ENCODE measurements at regions not wholly inside any gene's neighbourhood (a gene's known extent, or its start where the extent isn't known, plus 50 kb on each side); places are given as distances from the start of the nearest gene placed in this dataset.

- no peak for DNase-seq
Observed at GRCh38 chr10:128629111-128630096, 503.2 kb upstream of the MKI67 start.

DNA sequence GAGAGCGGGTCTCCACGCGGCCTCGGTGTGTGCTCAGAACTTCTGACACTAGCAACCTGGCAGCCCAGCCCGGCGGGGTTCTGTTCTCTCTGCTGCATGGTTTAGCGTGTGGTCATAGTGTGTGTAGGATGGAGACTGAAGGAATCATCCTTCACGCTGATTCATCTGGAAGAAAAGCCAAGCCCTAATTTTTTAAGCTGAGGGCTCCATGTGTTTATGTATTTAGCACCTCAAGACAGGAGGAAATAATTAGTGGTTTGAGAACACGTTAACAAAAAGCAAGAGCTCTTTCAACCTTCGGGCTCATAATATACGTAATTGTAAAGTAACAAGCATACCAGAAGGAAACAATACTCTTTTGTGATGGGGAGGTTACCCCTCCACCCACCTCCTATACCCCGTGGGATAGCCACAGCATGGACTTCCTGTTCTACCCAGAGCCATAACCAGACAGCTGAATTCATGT is 504.6 kb upstream of the MKI67 start:
- no peak for DNase-seq

DNA sequence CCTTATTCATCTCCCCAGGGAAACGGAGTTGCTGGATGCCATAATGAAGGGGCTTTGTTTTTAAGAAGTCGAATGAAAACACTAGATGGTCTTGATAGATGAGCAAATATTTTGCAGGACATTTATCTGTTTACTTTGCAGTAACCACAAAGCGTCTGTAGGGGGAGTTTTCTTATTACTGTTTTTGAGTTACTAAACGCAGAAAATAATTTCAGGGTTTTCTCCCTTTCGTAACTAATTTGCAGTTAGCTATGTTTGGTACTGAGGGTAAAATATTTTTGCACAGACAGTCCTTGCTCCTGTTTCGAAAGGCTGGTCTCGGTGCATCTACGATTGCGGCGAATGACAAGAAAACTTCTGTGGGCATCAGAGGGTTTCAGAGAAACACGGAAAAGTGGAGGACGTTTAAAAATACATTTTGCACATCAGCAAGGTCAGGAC is 505.6 kb upstream of the MKI67 start:
- DNase-seq = no peak

DNA sequence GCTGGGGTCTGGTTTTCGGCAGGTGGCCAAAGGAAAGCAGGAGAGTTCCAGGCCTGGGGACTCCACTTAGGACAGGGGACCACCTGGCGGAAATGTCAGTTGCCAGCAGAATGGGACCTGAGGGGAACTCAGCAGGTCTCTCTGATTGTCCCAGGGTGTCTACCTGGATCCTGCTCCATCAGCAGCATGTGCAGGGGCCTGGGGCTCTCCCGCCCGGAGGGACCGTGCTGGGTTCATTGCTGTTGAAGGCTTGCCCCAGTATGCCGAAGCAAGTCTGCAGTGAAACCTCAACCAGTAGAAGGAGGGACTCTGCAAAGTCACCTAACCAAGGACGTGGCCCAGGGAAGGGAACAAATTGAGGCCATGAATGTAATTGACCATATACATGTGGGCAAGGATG is 506.5 kb upstream of the MKI67 start:
- DNase-seq = no peak

- DNase-seq = no peak
Observed at GRCh38 chr10:128633864-128634540, 507.8 kb upstream of the MKI67 start.

DNA sequence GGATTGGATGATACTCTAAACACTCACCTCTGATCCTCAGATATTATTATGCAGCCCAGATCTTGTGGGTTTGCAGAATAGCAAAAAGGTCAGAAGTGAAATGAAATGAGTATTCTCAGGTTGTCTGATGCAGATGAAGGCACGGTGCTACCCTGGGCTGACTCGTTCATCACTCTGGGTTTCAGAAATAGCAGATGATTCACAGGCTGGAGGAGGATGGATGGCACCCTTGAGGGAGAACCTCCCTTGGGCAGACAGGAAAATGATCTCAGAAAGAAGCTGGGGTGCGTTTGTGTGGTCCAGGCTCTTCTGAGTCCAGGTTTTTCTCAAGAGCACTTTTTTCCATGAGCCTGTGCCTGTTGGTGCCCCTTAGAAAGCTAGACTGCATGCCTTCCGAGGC is 515.8 kb upstream of the MKI67 start:
- DNase-seq = no peak

DNA sequence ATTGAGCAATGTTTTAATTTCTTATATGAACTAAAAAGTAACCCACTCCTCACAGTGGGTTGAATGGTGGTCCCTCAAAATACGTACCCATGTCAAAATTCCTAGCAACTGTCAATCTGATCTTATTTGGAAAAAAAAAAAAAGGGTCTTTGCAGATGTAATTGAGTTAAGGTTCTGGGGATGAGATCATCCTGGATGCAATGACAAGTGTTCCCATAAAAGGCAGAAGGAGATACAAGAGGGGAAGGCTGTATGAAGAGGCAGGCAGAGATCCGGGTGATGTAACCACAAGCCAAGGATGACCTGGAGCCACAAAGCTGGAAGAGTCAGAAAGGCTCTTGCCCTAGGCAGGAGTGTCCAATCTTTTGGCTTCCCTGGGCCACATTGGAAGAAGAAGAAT is 516.3 kb upstream of the MKI67 start:
- DNase-seq = no peak

- DNase-seq = no peak
Observed at GRCh38 chr10:128643658-128644057, 517.4 kb upstream of the MKI67 start.

DNA sequence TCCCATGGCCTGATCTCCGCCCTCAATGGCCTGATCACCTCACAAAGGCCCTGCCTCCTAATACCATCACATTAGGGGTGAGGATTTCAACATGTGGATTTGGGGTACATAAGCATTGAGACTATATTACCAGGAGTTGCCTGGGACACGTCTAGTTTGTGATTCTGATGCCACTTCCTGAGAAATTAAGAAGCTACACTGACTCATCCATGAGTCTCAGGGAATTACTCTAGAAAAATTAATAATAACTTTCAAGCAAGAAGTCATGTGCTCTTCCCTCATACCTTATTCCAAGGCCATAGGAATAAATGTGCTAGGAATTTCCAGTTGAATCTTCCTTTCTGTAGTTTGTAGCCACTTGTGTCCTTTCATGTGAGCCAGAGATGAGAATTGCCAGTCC is 519.3 kb upstream of the MKI67 start:
- DNase-seq = no peak

- no peak for DNase-seq
Observed at GRCh38 chr10:128646956-128647355, 520.7 kb upstream of the MKI67 start.

DNA sequence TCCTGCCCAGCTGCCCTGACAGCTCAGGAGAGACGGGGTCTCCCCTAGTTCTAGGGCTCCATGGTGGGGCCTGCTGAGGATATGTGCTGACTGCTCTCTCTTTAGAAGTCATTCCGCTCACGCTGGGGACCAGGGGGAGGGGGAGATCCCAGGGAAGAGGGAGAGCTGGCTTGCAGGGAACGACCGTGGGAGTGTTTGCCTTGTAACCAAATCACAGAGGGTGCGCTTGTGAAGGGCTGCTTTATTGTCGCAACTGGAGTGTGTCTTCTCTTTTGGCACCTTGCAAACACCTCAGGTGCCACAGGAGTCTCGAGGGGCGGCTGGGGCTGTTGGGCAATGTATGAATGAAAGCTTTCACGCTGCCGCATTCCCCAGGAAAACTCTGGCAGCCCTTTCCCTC is 531.3 kb upstream of the MKI67 start:
- no peak for DNase-seq

DNA sequence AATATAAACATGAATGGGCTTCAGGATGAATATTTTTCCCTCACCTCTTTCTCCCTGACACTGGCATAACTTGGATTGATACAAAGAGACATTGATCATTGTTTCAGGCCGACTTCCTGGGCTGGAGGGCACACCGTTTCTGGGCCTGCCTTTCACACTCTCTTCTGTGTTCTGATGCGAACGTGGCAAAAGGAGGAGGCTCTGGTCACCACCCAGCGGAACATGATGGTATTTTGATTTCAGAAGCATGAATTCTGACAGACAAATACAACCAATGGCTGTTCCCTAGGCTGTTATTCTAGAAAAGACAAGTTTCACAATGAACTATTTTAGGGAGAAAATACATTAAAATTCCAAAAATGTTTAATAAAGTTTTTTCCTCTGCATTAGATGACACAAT is 534.5 kb upstream of the MKI67 start:
- no peak for DNase-seq

DNA sequence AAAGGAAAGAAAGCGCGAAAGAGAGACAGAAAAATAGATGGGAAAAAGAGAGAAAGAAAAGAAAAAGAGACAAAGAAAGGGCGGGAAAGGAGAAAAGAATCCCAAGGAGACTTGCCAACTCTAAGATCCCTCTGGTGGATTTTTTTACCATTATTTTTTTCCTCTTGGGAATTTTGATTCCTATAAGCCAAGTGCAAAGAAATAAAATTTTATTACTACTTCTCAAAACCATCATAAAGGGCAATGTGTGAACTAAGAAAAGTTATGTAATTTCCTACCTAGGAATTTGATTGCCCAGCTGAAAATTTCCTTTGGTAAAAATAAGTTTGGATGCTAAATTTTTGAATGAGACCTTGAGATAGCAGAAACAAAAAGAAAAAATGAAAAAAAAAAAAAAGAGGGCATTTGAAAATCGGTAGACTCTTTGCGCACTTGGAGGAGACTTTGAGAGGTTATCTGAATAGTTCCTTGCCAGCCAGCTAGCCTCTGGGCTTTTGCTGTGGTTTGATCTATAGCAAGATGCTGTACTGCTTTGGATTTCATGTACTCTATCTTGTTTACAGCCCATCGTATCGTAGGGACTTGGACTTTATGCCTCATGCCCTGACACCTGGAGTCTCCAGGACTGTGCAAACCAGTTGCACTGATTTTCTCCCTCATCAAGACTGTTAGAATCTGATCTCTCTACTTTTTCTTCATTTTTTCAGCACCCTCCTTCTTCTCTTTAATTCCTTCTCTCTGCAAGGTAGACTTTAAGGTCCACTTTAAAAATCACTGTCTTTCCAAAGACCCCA is 535.4 kb upstream of the MKI67 start:
- no peak for DNase-seq

DNA sequence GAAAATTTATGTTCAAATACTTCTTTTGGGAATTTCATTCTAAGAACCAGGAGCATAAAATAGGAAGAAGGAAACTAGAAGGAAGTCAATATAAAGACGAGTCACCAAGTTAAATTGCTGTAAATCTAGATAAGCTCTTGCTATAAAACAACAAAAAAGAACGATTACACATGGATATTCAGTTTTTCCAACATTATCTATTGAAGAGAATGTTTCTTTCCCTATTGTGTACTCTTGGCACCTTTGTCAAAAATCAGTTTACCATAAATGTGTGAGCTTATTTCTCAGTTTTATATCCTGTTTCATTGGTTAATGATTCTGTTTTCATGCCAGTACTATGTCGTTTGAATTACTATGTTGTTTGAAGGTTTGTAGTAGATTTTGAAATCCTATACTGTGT is 536.3 kb upstream of the MKI67 start:
- DNase-seq = no peak

DNA sequence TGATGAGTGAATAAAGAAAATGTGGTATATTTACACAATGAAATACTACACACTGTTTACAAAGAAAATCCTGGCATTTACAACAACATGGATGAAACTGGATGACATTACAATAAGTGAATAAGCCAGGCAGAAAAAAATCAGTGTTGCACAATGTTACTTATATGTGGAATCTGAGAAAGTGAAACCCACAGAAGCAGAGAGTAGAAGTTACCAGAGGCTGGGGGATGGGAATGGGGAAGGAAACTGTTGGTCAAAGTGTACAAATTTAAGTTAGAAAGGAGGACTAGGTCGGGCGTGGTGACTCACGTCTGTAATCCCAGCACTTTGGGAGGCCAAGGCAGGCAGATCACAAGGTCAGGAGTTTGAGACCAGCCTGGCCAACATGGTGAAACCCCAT is 538.5 kb upstream of the MKI67 start:
- DNase-seq = no peak

GRCh38 chr10:128675405-128675804 is 549.2 kb upstream of the MKI67 start:
- no peak for DNase-seq

DNA sequence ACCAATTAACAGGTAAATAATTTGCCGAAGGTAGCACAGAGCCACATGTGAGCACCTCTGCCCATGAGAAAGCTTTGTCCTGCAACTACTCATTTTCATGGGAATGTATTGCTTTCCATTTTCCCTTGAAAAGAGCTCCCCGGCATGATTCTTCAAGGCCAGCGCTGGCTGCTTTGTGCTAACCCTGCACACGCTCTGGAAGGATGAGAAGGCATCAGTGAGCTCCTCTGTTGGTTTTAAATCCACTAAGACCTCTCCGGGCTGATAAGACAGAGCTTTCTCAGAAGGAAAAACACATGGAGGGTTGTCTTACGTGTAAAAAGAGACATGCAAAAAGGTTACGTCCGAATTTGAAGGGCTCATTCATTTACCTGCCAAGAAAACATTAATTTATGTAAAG is 553.9 kb upstream of the MKI67 start:
- no peak for DNase-seq

- no peak for DNase-seq
Observed at GRCh38 chr10:128684215-128684614, 558.0 kb upstream of the MKI67 start.

GRCh38 chr10:128686630-128687278 is 560.5 kb upstream of the MKI67 start:
- DNase-seq = no peak

DNA sequence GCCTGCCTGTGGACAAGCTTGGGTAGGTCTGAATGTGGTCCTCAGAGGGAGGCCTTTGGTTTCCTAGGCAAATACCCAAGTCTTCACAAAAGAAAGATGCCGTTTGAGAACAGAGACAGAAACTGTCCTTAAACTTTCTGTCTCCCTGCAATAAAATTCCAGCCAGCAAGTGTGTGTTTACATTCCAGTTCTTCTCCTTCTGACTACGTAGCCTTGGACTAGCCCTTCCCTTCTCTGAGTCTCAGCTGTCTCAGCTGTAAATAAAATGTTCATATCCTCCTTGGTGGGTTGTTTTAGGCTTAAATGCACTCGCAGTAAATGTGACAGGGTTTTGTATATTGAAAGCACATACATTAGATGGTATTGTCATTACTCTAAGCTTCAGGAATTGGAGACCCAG is 561.2 kb upstream of the MKI67 start:
- DNase-seq = no peak

DNA sequence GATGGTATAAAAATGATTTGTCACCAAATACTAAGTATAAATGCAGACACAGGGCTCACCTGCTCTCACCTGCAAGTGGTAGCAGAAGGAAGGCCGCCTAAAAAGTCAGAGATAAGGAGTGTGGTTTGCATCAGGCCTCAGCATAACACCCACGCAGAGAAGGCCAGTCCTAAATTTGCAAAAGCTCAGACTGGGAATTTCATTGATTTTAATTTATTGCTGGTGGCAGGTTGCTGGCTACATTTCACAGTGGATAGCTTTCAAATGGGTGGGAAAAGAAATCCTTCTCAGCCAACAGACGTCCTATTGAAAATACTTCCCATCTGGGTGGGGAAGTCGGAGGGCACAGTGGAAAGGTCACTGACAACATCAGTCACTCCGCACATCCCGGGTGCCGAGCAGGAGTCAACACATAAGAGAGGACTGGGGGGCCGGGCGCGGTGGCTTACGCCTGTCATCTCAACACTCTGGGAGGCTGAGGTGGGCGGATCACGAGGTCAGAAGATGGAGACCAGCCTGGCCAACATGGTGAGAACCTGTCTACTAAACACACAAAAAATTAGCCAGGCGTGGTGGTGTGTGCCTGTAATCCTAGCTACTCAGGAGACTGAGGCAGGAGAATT is 561.8 kb upstream of the MKI67 start:
- DNase-seq = no peak

DNA sequence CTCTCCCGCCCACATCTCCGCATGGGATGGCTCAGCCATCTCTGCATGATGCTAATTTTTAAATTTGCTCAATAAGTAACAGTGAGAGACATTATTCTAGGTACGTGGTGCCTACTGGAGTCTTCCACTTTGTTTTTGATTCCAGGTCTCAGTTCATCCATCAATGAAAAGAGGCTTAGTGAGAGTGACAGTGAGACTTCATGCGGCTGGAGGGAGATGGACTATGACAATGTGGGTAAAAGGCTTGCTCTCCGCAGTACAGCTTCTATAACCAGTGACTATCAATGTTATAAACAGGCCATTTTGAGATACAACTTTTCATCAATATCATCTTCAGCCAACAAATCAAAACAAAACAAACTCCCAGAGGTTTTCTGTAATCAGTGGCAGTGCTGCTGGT is 563.4 kb upstream of the MKI67 start:
- DNase-seq = no peak
